ENCODE measurements at regions not wholly inside any gene's neighbourhood (a gene's known extent, or its start where the extent isn't known, plus 50 kb on each side); places are given as distances from the start of the nearest gene placed in this dataset.

DNA sequence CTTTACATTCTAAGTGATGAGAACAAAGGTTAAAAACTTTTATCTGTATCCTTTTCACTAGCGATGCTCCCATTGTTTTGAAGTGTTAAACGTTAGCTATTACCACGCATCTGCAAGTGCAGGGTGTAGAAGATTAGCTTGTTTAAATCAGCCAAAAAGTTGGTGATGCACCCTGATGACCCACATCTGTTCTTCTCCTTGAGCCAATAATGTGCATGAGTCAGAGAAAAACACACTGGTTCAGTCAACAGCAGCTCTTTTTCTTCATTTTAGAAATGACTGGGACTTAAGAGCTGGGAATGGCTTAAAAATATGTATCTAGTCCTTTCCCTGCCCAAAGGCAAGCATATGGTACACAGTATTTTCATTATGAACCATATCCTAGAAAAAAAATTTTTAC lies 323.5 kb upstream of the PDE3A start:
- no peak for TF ChIP-seq EZH2phosphoT487 (IDR thresholded peaks at IDR 0.05; ENCODE audit: low read length)
- TF ChIP-seq CTCF (IDR thresholded peaks at IDR 0.05; ENCODE audit: low read length): no peak
